Loucy (cell line): ENCODE measurements at regions not wholly inside any gene's neighbourhood (a gene's known extent, or its start where the extent isn't known, plus 50 kb on each side); places are given as distances from the start of the nearest gene placed in this dataset.

Source experiments
- EZH2phosphoT487 ChIP-seq: fragments of 200-600 bp; IDR thresholded peaks from 2 replicates; pipeline ENCODE4 v1.6.1; 2018; ENCODE audit warnings: antibody characterized with exemption, mild to moderate bottlenecking, moderate library complexity, borderline replicate concordance
- TF ChIP-seq, protein P1 (sequence below): fragments of 200-600 bp; sonication (generic); conservative IDR thresholded peaks from 2 replicates; pipeline ENCODE4 v1.5.1; 2014; ENCODE audit warnings: mild to moderate bottlenecking, antibody characterized with exemption, low read length

DNA sequence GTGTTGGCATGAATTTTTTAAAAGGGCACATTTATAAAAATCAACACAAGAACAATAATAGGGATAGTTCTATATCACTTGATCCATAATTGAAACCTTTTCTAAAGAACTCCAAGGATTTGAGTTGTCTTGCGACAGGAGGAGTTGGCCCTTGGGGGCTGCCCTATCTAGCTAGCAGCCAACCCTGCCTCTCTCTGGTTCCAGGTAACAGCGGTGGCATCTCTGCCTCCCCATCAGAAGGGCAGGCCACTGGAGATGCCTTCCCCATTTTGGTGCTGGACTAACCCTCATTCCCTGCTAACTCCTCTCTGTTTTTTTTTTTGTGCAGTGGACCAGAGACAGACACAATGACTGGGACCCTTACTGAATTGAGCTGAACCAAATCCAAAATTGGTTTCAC is 393.0 kb downstream of the MED10 start:
- TF ChIP-seq, protein P1, sequence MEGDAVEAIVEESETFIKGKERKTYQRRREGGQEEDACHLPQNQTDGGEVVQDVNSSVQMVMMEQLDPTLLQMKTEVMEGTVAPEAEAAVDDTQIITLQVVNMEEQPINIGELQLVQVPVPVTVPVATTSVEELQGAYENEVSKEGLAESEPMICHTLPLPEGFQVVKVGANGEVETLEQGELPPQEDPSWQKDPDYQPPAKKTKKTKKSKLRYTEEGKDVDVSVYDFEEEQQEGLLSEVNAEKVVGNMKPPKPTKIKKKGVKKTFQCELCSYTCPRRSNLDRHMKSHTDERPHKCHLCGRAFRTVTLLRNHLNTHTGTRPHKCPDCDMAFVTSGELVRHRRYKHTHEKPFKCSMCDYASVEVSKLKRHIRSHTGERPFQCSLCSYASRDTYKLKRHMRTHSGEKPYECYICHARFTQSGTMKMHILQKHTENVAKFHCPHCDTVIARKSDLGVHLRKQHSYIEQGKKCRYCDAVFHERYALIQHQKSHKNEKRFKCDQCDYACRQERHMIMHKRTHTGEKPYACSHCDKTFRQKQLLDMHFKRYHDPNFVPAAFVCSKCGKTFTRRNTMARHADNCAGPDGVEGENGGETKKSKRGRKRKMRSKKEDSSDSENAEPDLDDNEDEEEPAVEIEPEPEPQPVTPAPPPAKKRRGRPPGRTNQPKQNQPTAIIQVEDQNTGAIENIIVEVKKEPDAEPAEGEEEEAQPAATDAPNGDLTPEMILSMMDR, result no peak
- TF ChIP-seq EZH2phosphoT487, result no peak
